Gastrocnemius medialis (tissue), 4 donors: ENCODE measurements at regions not wholly inside any gene's neighbourhood (a gene's known extent, or its start where the extent isn't known, plus 50 kb on each side); places are given as distances from the start of the nearest gene placed in this dataset.

ENCODE experiments used
- ATAC-seq, 2 donors: fragments of 150-250 bp; one replicate each; pipeline ENCODE4 v1.9.1; 2016
- DNase-seq, 2 donors: peaks; one replicate each; pipeline ENCODE4 v3.0.0-alpha.2; 2019
- H3K27ac ChIP-seq, 4 donors: fragments of 200-600 bp; sonication (generic); 1 replicate in 1 of 4; 2 replicates in 3 of 4; pipeline ENCODE4 v1.5.1; 2016 to 2018; ENCODE audit warnings: mild to moderate bottlenecking in 2 of 4, moderate library complexity in 1 of 4
- H3K27me3 ChIP-seq, 3 donors: fragments of 200-600 bp; sonication (generic) in 2 of 3; 1 replicate in 1 of 3; 2 replicates in 2 of 3; pipeline versions ENCODE4 v1.5.1 to v1.6.0; 2016 to 2019; ENCODE audit warnings: mild to moderate bottlenecking in 1 of 3, moderate library complexity in 1 of 3
- H3K36me3 ChIP-seq, 2 donors: fragments of 200-600 bp; sonication (generic) in 1 of 2; one replicate each; pipeline ENCODE4 v1.5.1; 2017 to 2018
- H3K4me1 ChIP-seq, 2 donors: fragments of 200-600 bp; sonication (generic) in 1 of 2; one replicate each; pipeline ENCODE4 v1.5.1; 2016 to 2017; ENCODE audit warnings: mild to moderate bottlenecking in 2 of 2
- H3K4me3 ChIP-seq, 4 donors: fragments of 200-600 bp; sonication (generic) in 3 of 4; 1 replicate in 1 of 4; 2 replicates in 3 of 4; pipeline ENCODE4 v1.5.1; 2016 to 2019; ENCODE audit warnings: mild to moderate bottlenecking in 2 of 4
- H3K9me3 ChIP-seq, 3 donors: fragments of 200-600 bp; sonication (generic) in 2 of 3; 1 replicate in 1 of 3; 2 replicates in 2 of 3; pipeline ENCODE4 v1.5.1; 2016 to 2019
- CTCF ChIP-seq, 5 experiments: fragments of 450-650 bp in 3 of 5; fragments of 200-600 bp in 2 of 5; sonication (generic) in 2 of 5; IDR thresholded peaks in 4 of 5; conservative IDR thresholded peaks in 1 of 5; 1 replicate in 4 of 5; 2 replicates in 1 of 5; pipeline ENCODE4 v1.5.1; 2016 to 2019; ENCODE audit warnings: antibody characterized with exemption in 5 of 5, mild to moderate bottlenecking in 3 of 5, moderate library complexity in 3 of 5
- POLR2A ChIP-seq, 2 donors: fragments of 450-650 bp; IDR thresholded peaks; one replicate each; pipeline ENCODE4 v1.6.1; 2017; ENCODE audit warnings: antibody characterized with exemption in 2 of 2, mild to moderate bottlenecking in 2 of 2, moderate library complexity in 2 of 2
- in situ Hi-C, 4 donors: fragments of 200-750 bp; cut with MboI; loops; one replicate each; pipeline versions ENCODE4 v1.15.0 to v1.8.0; 2017; ENCODE audit warnings: low sequenced_read_pairs in 4 of 4
- intact Hi-C: fragments of 100-400 bp; cut with DNase I; formaldehyde crosslinking; loops from one replicate; pipeline ENCODE4 v1.15.1; 2023; ENCODE audit warnings: low total_unique reads

- intact Hi-C loops, result loop anchor here (5.0 kb wide), 1 partner anchor 81 kb away; no protein-coding TSS in a partner anchor
- in situ Hi-C loops, result no loop called here
- peaks cover 63 to 72% of the 10 kb centered on the region in 2 donors for H3K4me1 ChIP-seq
- H3K4me3 ChIP-seq, result no peak overlapping the region
- H3K9me3 ChIP-seq, result no peaks in the 10 kb centered on the region
- no peak for TF ChIP-seq POLR2A (IDR thresholded peaks at IDR 0.05)
- no peak for TF ChIP-seq CTCF (IDR thresholded peaks at IDR 0.05 in 4 of 5, conservative IDR thresholded peaks at IDR 0.05 in 1 of 5)
- no peaks in the 10 kb centered on the region for H3K27me3 ChIP-seq
- H3K27ac ChIP-seq, result peak overlapping the region in 2 of 4 donors; percentile 59 to 66
- no peak for DNase-seq
- H3K36me3 ChIP-seq, result no peaks in the 10 kb centered on the region
- ATAC-seq, result no peak
Measured at GRCh38 chr14:61106271-61106958, 125.4 kb downstream of the SLC38A6 start.

GRCh38 chr14:61104358-61104757 is 123.3 kb downstream of the SLC38A6 start:
- H3K27ac ChIP-seq, result peak overlapping the region; percentile 66 to 71 (median 66)
- TF ChIP-seq POLR2A (IDR thresholded peaks at IDR 0.05) (no peak), CTCF (IDR thresholded peaks at IDR 0.05 in 4 of 5, conservative IDR thresholded peaks at IDR 0.05 in 1 of 5) (no peak)
- H3K9me3 ChIP-seq, result no peaks in the 10 kb centered on the region
- in situ Hi-C loops, result no loop called here
- no peak overlapping the region for H3K4me3 ChIP-seq
- ATAC-seq (no peak), DNase-seq (no peak)
- intact Hi-C loops, result no loop called here
- no peaks in the 10 kb centered on the region for H3K36me3 ChIP-seq
- peaks cover 45 to 51% of the 10 kb centered on the region in 2 donors for H3K4me1 ChIP-seq
- H3K27me3 ChIP-seq, result no peaks in the 10 kb centered on the region

- Histone ChIP-seq H3K4me1 (peaks cover 40 to 45% of the 10 kb centered on the region in 2 donors), H3K27ac (peak overlapping the region; percentile 66 to 71 (median 66)), H3K4me3 (no peak overlapping the region), H3K36me3 (no peaks in the 10 kb centered on the region), H3K9me3 (no peaks in the 10 kb centered on the region), H3K27me3 (no peaks in the 10 kb centered on the region)
- ATAC-seq, result peak; percentile 81 to 89
- peak; percentile 26 to 64 for DNase-seq
- intact Hi-C loops, result no loop called here
- no peak for TF ChIP-seq POLR2A (IDR thresholded peaks at IDR 0.05)
- no peak for TF ChIP-seq CTCF (IDR thresholded peaks at IDR 0.05 in 4 of 5, conservative IDR thresholded peaks at IDR 0.05 in 1 of 5)
- in situ Hi-C loops, result no loop called here
Measured at GRCh38 chr14:61103541-61104339, 122.7 kb downstream of the SLC38A6 start.

GRCh38 chr14:61102549-61103466 is 121.8 kb downstream of the SLC38A6 start:
- intact Hi-C loops (no loop called here), in situ Hi-C loops (no loop called here)
- peak in 1 of 2 donors; percentile 10 for ATAC-seq

More at GRCh38 chr14:61102549-61103466, 121.8 kb downstream of the SLC38A6 start:
- Histone ChIP-seq H3K9me3 (no peaks in the 10 kb centered on the region), H3K36me3 (no peaks in the 10 kb centered on the region), H3K27ac (peak overlapping the region; percentile 66 to 71 (median 66)), H3K4me3 (no peak overlapping the region), H3K4me1 (peaks cover 37 to 40% of the 10 kb centered on the region in 2 donors), H3K27me3 (no peaks in the 10 kb centered on the region)
- no peak for DNase-seq
- TF ChIP-seq POLR2A (IDR thresholded peaks at IDR 0.05) (no peak), CTCF (IDR thresholded peaks at IDR 0.05 in 4 of 5, conservative IDR thresholded peaks at IDR 0.05 in 1 of 5) (no peak)
